ENCODE measurements at regions not wholly inside any gene's neighbourhood (a gene's known extent, or its start where the extent isn't known, plus 50 kb on each side); places are given as distances from the start of the nearest gene placed in this dataset.

GRCh38 chr4:182065255-182065654 lies 177.9 kb upstream of the TENM3 start:
- Histone ChIP-seq H3K9me3 (no peaks in the 10 kb centered on the region), H3K36me3 (ENCODE audit: control insufficient read depth, insufficient read depth, low read length) (no peaks in the 10 kb centered on the region), H3K4me3 (ENCODE audit: low read depth, low read length) (no peak overlapping the region), H3K27me3 (replicated peaks; ENCODE audit: control insufficient read depth, insufficient read depth, low read length) (no peaks in the 10 kb centered on the region), H3K4me1 (no peaks in the 10 kb centered on the region)
- no peaks in the 10 kb centered on the region for H3K4me1 Mint-ChIP-seq (ENCODE audit: low read depth, unreplicated experiment)
- H3K4me3 Mint-ChIP-seq (ENCODE audit: unreplicated experiment) = no peak overlapping the region
- no peaks in the 10 kb centered on the region for H3K9me3 Mint-ChIP-seq (ENCODE audit: unreplicated experiment)
- TF ChIP-seq CTCF (IDR thresholded peaks at IDR 0.05; ENCODE audit: insufficient read depth in 1 of 2, low read depth in 1 of 2, low read length in 1 of 2, severe bottlenecking in 1 of 2, unreplicated experiment in 1 of 2) = no peak
- intact Hi-C loops (cut with micrococcal nuclease; ENCODE audit: unreplicated experiment) = no loop called here
- no peak for DNase-seq
- H3K36me3 Mint-ChIP-seq (ENCODE audit: insufficient read depth, unreplicated experiment) = no peaks in the 10 kb centered on the region
- BruUV-seq (replicated peaks) = no TSS peak
- no peak overlapping the region for H3K27ac Mint-ChIP-seq (ENCODE audit: unreplicated experiment)
- H3K27me3 Mint-ChIP-seq (ENCODE audit: insufficient read depth, unreplicated experiment) = peaks cover 6% of the 10 kb centered on the region
- ChIA-PET CTCF (no interaction called here), POLR2A (no interaction called here)

- intact Hi-C loops (cut with micrococcal nuclease; ENCODE audit: unreplicated experiment) = no loop called here
- ChIA-PET POLR2A (no interaction called here), CTCF (no interaction called here)
- H3K4me1 Mint-ChIP-seq (ENCODE audit: low read depth, unreplicated experiment) = no peaks in the 10 kb centered on the region
- Histone ChIP-seq H3K36me3 (ENCODE audit: control insufficient read depth, insufficient read depth, low read length) (no peaks in the 10 kb centered on the region), H3K4me1 (no peaks in the 10 kb centered on the region), H3K4me3 (ENCODE audit: low read depth, low read length) (no peak overlapping the region), H3K9me3 (no peaks in the 10 kb centered on the region), H3K27me3 (replicated peaks; ENCODE audit: control insufficient read depth, insufficient read depth, low read length) (no peaks in the 10 kb centered on the region; the same call in 1 of the 2 replicates)
- no peak for DNase-seq
- BruUV-seq (replicated peaks) = no TSS peak
- H3K9me3 Mint-ChIP-seq (ENCODE audit: unreplicated experiment) = no peaks in the 10 kb centered on the region
- no peak overlapping the region for H3K4me3 Mint-ChIP-seq (ENCODE audit: unreplicated experiment)
- no peak overlapping the region for H3K27ac Mint-ChIP-seq (ENCODE audit: unreplicated experiment)
- no peaks in the 10 kb centered on the region for H3K36me3 Mint-ChIP-seq (ENCODE audit: insufficient read depth, unreplicated experiment)
- no peak for TF ChIP-seq CTCF (IDR thresholded peaks at IDR 0.05; ENCODE audit: insufficient read depth in 1 of 2, low read depth in 1 of 2, low read length in 1 of 2, severe bottlenecking in 1 of 2, unreplicated experiment in 1 of 2)
- peaks cover 9% of the 10 kb centered on the region for H3K27me3 Mint-ChIP-seq (ENCODE audit: insufficient read depth, unreplicated experiment)
These were observed 177.2 kb upstream of the TENM3 start for GRCh38 chr4:182066037-182066436.

- Mint-ChIP-seq H3K9me3 (ENCODE audit: unreplicated experiment) (no peaks in the 10 kb centered on the region), H3K27ac (ENCODE audit: unreplicated experiment) (no peak overlapping the region), H3K4me1 (ENCODE audit: low read depth, unreplicated experiment) (no peaks in the 10 kb centered on the region), H3K4me3 (ENCODE audit: unreplicated experiment) (no peak overlapping the region), H3K36me3 (ENCODE audit: insufficient read depth, unreplicated experiment) (no peaks in the 10 kb centered on the region), H3K27me3 (ENCODE audit: insufficient read depth, unreplicated experiment) (peaks cover 9% of the 10 kb centered on the region)
- no peaks in the 10 kb centered on the region for H3K9me3 ChIP-seq
- ChIA-PET CTCF (no interaction called here), POLR2A (no interaction called here)
- no peak for DNase-seq
- intact Hi-C loops (cut with micrococcal nuclease; ENCODE audit: unreplicated experiment) = no loop called here
- H3K4me3 ChIP-seq (ENCODE audit: low read depth, low read length) = no peak overlapping the region
- no TSS peak for BruUV-seq (replicated peaks)
- no peaks in the 10 kb centered on the region; the same call in 1 of the 2 replicates for H3K27me3 ChIP-seq (replicated peaks; ENCODE audit: control insufficient read depth, insufficient read depth, low read length)
- no peaks in the 10 kb centered on the region for H3K4me1 ChIP-seq
- no peaks in the 10 kb centered on the region for H3K36me3 ChIP-seq (ENCODE audit: control insufficient read depth, insufficient read depth, low read length)
- no peak for TF ChIP-seq CTCF (IDR thresholded peaks at IDR 0.05; ENCODE audit: insufficient read depth in 1 of 2, low read depth in 1 of 2, low read length in 1 of 2, severe bottlenecking in 1 of 2, unreplicated experiment in 1 of 2)
These were observed 175.4 kb upstream of the TENM3 start for GRCh38 chr4:182067828-182068227.

Measured in Caco-2 (cell line).